ENCODE measurements at regions not wholly inside any gene's neighbourhood (a gene's known extent, or its start where the extent isn't known, plus 50 kb on each side); places are given as distances from the start of the nearest gene placed in this dataset.

GRCh38 chr18:42360716-42361115 is 405.7 kb downstream of the PIK3C3 start:
- no peak for DNase-seq
- no TSS peak for BruUV-seq (replicated peaks)
- Histone ChIP-seq H2AFZ (ENCODE audit: low read length) (no peak overlapping the region), H3K9ac (ENCODE audit: low read length) (no peak overlapping the region), H3K4me1 (ENCODE audit: insufficient read depth, low read length) (no peaks in the 10 kb centered on the region), H3K27ac (ENCODE audit: low read length) (no peak overlapping the region), H3K4me2 (ENCODE audit: low read length) (no peak overlapping the region), H3K36me3 (ENCODE audit: low read depth, low read length) (no peaks in the 10 kb centered on the region), H3F3A (ENCODE audit: low read length, unreplicated experiment) (no peaks in the 10 kb centered on the region), H3K9me3 (ENCODE audit: low read length) (no peaks in the 10 kb centered on the region), H3K27me3 (ENCODE audit: low read length) (no peaks in the 10 kb centered on the region), H3K4me3 (ENCODE audit: low read length) (no peak overlapping the region), H3K9me2 (replicated peaks; ENCODE audit: low read length) (no peaks in the 10 kb centered on the region), H4K20me1 (ENCODE audit: low read length) (no peaks in the 10 kb centered on the region), H3K79me2 (ENCODE audit: low read length) (no peaks in the 10 kb centered on the region)
- ChIA-PET CTCF (no interaction called here), POLR2A (ENCODE audit: unreplicated experiment) (no interaction called here)
- ATAC-seq, result no peak
- TF ChIP-seq CTCF (conservative IDR thresholded peaks at IDR 0.05; ENCODE audit: low read depth, low read length) (no peak), EZH2phosphoT487 (IDR thresholded peaks at IDR 0.05; ENCODE audit: borderline replicate concordance, low read length) (no peak), EZH2 (IDR thresholded peaks at IDR 0.05; ENCODE audit: low read length, unreplicated experiment) (no peak)
- intact Hi-C loops (cut with micrococcal nuclease), result no loop called here

- Histone ChIP-seq H3K9me2 (replicated peaks; ENCODE audit: low read length) (no peaks in the 10 kb centered on the region), H3K4me1 (ENCODE audit: insufficient read depth, low read length) (no peaks in the 10 kb centered on the region), H3K27me3 (ENCODE audit: low read length) (no peaks in the 10 kb centered on the region), H3K4me2 (ENCODE audit: low read length) (no peak overlapping the region), H3K9me3 (ENCODE audit: low read length) (no peaks in the 10 kb centered on the region), H3K9ac (ENCODE audit: low read length) (no peak overlapping the region), H3K36me3 (ENCODE audit: low read depth, low read length) (no peaks in the 10 kb centered on the region), H3F3A (ENCODE audit: low read length, unreplicated experiment) (no peaks in the 10 kb centered on the region), H3K79me2 (ENCODE audit: low read length) (no peaks in the 10 kb centered on the region), H4K20me1 (ENCODE audit: low read length) (no peaks in the 10 kb centered on the region), H2AFZ (ENCODE audit: low read length) (no peak overlapping the region), H3K27ac (ENCODE audit: low read length) (no peak overlapping the region), H3K4me3 (ENCODE audit: low read length) (no peak overlapping the region)
- DNase-seq (no peak), ATAC-seq (no peak)
- TF ChIP-seq EZH2 (IDR thresholded peaks at IDR 0.05; ENCODE audit: low read length, unreplicated experiment), result no peak
- TF ChIP-seq EZH2phosphoT487 (IDR thresholded peaks at IDR 0.05; ENCODE audit: borderline replicate concordance, low read length), result no peak
- no peak for TF ChIP-seq CTCF (conservative IDR thresholded peaks at IDR 0.05; ENCODE audit: low read depth, low read length)
- POLR2A ChIA-PET (ENCODE audit: unreplicated experiment), result no interaction called here
- BruUV-seq (replicated peaks), result no TSS peak
- intact Hi-C loops (cut with micrococcal nuclease), result no loop called here
- CTCF ChIA-PET, result no interaction called here
Measured at GRCh38 chr18:42363446-42364441, 408.7 kb downstream of the PIK3C3 start.

GRCh38 chr18:42364766-42365165 is 409.7 kb downstream of the PIK3C3 start:
- Histone ChIP-seq H3K9me2 (replicated peaks; ENCODE audit: low read length) (no peaks in the 10 kb centered on the region), H3F3A (ENCODE audit: low read length, unreplicated experiment) (no peaks in the 10 kb centered on the region), H3K4me2 (ENCODE audit: low read length) (no peak overlapping the region), H4K20me1 (ENCODE audit: low read length) (no peaks in the 10 kb centered on the region), H3K36me3 (ENCODE audit: low read depth, low read length) (no peaks in the 10 kb centered on the region), H3K4me3 (ENCODE audit: low read length) (no peak overlapping the region), H3K4me1 (ENCODE audit: insufficient read depth, low read length) (no peaks in the 10 kb centered on the region), H3K27ac (ENCODE audit: low read length) (no peak overlapping the region), H3K9ac (ENCODE audit: low read length) (no peak overlapping the region), H3K9me3 (ENCODE audit: low read length) (no peaks in the 10 kb centered on the region), H3K27me3 (ENCODE audit: low read length) (no peaks in the 10 kb centered on the region), H2AFZ (ENCODE audit: low read length) (no peak overlapping the region), H3K79me2 (ENCODE audit: low read length) (no peaks in the 10 kb centered on the region)
- CTCF ChIA-PET, result no interaction called here
- TF ChIP-seq EZH2phosphoT487 (IDR thresholded peaks at IDR 0.05; ENCODE audit: borderline replicate concordance, low read length), result no peak
- TF ChIP-seq EZH2 (IDR thresholded peaks at IDR 0.05; ENCODE audit: low read length, unreplicated experiment), result no peak
- no peak for TF ChIP-seq CTCF (conservative IDR thresholded peaks at IDR 0.05; ENCODE audit: low read depth, low read length)
- no TSS peak for BruUV-seq (replicated peaks)
- intact Hi-C loops (cut with micrococcal nuclease), result no loop called here
- DNase-seq (no peak), ATAC-seq (no peak)
- POLR2A ChIA-PET (ENCODE audit: unreplicated experiment), result no interaction called here
